AG09309 (cell line): ENCODE measurements at regions not wholly inside any gene's neighbourhood (a gene's known extent, or its start where the extent isn't known, plus 50 kb on each side); places are given as distances from the start of the nearest gene placed in this dataset.

Source experiments
- DNase-seq: peaks from one replicate; pipeline ENCODE4 v3.0.0-alpha.2; 2010; ENCODE audit warnings: low read depth
- H3K4me3 ChIP-seq: 2 replicates; pipeline ENCODE4 v1.5.1; 2011; ENCODE audit warnings: mild to moderate bottlenecking, low read depth, low read length, moderate library complexity; ENCODE audit not compliant: control insufficient read depth
- CTCF ChIP-seq: IDR thresholded peaks from 2 replicates; pipeline ENCODE4 v1.5.1; 2011; ENCODE audit warnings: mild to moderate bottlenecking, low read depth, low read length, inconsistent platforms; ENCODE audit not compliant: insufficient read depth, control insufficient read depth; ENCODE audit errors: missing control alignments

- H3K4me3 ChIP-seq = no peak overlapping the region
- no peak for TF ChIP-seq CTCF
- DNase-seq = no peak
Observed at GRCh38 chr3:187977659-187978058, 176.3 kb upstream of the LPP start.

GRCh38 chr3:187978433-187979011, 175.4 kb upstream of the LPP start:
- H3K4me3 ChIP-seq = no peak overlapping the region
- no peak for DNase-seq
- TF ChIP-seq CTCF = no peak

- DNase-seq = no peak
Observed at GRCh38 chr3:187979564-187979963, 174.4 kb upstream of the LPP start.

GRCh38 chr3:187980861-187981260, 173.1 kb upstream of the LPP start:
- no peak for TF ChIP-seq CTCF
- DNase-seq = no peak
- no peak overlapping the region for H3K4me3 ChIP-seq

More at GRCh38 chr3:187979564-187979963, 174.4 kb upstream of the LPP start:
- no peak for TF ChIP-seq CTCF
- H3K4me3 ChIP-seq = no peak overlapping the region

- TF ChIP-seq CTCF = no peak
Observed at GRCh38 chr3:187982142-187982541, 171.8 kb upstream of the LPP start.

GRCh38 chr3:187983484-187984124, 170.4 kb upstream of the LPP start:
- TF ChIP-seq CTCF = no peak
- no peak overlapping the region for H3K4me3 ChIP-seq
- DNase-seq = no peak

More at GRCh38 chr3:187982142-187982541, 171.8 kb upstream of the LPP start:
- no peak for DNase-seq
- H3K4me3 ChIP-seq = no peak overlapping the region

GRCh38 chr3:187985647-187986046, 168.3 kb upstream of the LPP start:
- H3K4me3 ChIP-seq = no peak overlapping the region
- no peak for DNase-seq
- TF ChIP-seq CTCF = no peak
